ENCODE measurements at regions not wholly inside any gene's neighbourhood (a gene's known extent, or its start where the extent isn't known, plus 50 kb on each side); places are given as distances from the start of the nearest gene placed in this dataset.
A peak's percentile ranks its signal among the peaks of the same experiment; 100 is the strongest.

DNA sequence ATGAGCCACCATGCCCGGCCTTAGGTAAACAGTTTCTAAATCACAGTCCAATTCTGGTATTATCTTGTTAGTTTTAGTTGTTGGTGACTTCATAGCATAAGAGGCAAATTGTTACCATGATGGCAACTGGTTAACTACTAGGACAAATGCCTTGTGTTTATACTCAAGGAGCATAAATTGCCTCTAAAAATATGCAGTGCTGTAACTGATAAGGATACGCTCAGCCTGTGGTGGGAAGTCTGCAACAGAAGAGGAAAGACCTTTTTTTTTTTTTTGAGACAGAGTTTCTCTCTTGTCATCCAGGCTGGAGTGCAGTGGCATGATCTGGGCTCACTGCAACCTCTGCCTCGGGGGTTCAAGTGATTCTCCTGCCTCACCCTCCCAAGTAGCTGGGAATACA is 311.9 kb upstream of the ARGLU1 start:
- no peak for DNase-seq (ENCODE audit: low read depth)

DNA sequence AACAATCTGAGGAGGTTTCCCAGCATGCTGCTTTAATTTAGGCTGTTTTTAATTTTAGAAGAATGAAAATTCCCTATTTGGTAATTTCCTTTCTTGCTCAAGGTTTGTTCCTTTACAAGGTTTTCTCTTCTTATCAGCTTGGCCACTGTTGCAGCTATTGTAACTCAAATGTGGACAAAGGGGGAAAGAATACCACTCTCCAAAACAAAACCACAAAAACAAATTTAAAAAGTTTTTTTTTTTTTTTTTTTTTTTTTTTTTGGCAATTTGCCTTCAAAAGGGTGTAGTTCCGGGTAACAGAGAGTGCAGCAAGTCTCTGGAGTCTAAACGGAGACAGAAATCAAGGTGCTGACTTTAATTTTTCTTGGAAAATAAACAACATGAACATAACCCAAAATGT is 306.4 kb upstream of the ARGLU1 start:
- no peak for DNase-seq (ENCODE audit: low read depth)

DNA sequence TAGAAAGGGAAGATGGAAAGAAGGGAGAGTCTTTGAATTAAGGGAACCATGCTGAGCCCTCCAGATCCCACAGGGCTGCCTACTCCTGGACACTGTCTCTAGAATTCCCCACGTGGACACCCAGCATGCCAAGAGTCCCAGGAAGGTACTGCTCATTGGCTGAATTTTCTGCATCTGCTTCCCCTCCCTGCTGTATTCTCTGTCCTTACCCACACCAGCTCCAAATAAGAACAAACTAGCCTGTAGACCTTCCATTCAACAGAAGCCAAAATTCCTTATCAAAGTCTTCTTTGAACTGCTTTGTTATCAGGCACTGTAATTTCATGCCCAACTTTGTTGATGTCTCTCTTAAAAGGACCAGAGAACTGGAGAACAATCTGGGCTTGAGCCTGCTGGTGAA is 305.9 kb upstream of the ARGLU1 start:
- no peak for DNase-seq (ENCODE audit: low read depth)

DNA sequence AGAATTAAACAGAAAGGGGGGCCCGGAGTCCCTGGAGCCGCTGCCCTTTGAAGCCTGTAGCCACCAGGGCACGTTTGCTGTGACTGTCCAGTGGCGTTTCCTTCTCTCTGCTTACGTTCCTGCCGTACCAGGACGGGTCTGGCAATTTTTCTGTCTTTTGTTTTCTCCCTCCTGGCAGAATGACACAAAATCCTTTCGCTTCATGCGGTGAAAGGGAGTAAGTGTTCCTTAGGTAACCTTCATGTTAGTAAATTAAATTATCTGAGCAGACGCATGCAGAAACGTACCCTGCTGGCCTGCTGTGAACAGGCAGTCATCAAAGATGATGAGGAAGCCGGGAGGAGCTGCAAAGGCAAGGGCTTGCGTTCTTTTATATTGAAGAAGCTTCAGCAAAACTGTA is 299.3 kb upstream of the ARGLU1 start:
- peak; percentile 18 for DNase-seq (ENCODE audit: low read depth)

DNA sequence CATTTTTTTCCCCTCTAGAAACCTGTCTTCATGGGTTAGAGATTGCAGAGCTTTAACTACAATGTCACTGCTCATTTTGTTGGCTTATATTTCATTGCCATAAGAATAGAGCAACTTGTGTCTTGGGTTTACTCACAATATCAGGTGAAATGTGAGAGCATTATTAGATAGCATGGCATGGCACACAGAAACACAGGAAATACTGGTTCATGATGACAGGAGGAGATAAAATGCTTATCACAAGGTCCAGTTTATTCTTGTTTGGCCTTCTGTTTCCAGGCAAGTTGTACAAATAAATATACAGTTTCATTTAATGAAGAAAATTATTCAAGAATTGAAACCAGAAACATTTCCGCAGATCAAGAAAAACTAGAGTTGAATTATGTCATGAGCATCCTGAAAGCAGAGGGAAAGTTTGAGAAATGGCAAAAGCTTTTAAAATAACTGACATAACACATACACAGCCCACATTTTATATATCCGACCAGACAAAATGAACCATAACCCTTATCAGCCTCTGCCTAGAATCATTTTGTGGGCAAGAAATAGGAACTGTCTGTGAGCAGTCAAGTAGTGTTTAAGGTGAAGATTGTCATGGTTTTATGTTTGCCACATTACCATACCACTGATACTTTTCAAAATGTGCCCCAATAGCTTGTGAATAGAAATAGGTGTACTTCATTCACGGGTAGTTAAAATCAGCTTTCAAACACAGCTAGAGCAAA is 297.9 kb upstream of the ARGLU1 start:
- DNase-seq (ENCODE audit: low read depth), result no peak

- no peak for DNase-seq (ENCODE audit: low read depth)
These were observed 291.6 kb upstream of the ARGLU1 start for GRCh38 chr13:106859533-106859904.

- DNase-seq (ENCODE audit: low read depth), result no peak
These were observed 291.1 kb upstream of the ARGLU1 start for GRCh38 chr13:106858903-106859532.

DNA sequence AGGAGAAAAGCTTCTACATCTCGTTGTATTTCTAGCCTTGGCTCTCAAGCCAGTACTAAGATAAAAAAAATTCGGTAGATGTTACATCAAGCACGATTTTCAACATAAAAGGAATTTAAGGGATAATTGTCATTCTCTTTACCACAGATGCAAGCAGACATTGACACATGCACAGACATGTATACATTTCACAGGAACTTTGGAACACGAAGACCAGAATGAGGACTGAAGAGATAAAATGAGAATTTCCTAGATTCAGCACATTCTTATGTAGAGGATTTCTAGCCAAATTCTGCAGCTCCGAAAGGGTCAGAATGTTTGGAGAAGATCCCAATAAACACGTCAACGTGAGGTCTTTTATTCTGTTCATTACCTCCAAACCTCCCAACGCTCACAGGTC is 284.5 kb upstream of the ARGLU1 start:
- no peak for DNase-seq (ENCODE audit: low read depth)

- DNase-seq (ENCODE audit: low read depth), result peak; percentile 38
These were observed 283.2 kb upstream of the ARGLU1 start for GRCh38 chr13:106850973-106851650.

GRCh38 chr13:106846571-106847448 is 278.9 kb upstream of the ARGLU1 start:
- no peak for DNase-seq (ENCODE audit: low read depth)

- no peak for DNase-seq (ENCODE audit: low read depth)
These were observed 268.4 kb upstream of the ARGLU1 start for GRCh38 chr13:106836186-106836802.

DNA sequence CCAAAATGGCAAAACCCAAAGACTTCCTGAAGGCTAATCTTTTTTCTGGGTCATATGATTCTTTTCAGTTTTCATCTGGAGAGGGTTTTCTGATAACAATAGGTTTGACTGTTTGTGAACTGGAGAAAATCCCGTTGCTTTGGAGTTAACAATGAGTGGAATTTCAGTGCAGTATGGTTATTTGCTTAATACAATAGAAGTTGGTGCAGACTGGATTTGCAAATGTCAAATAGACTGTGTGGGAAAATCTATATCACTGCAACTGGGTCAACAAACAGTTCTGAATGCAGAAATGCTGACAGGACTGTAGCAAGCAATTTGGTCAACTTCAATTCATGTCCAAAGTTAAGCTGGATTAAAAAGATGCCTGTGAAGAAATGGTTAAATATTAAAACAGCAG is 267.5 kb upstream of the ARGLU1 start:
- no peak for DNase-seq (ENCODE audit: low read depth)

DNA sequence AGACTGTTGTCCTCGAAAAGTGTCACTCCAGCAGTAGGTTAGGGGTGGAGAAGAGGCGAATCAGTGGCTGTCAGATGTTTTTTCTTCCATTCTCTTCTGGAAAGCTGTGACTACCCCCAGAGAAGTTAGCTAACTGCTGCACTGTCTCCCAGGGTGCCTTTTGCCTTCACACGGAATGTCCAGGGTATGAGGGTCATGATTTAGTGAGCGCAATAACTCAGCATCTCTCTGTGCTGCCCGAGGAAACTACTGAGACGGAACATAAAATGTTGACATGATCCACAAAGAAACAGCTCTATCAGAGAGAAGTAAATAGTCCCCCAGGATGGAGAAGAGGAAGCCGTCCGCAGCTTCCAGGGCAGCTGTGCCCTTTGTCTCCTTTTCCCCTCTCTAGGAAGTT is 254.0 kb upstream of the ARGLU1 start:
- no peak for DNase-seq (ENCODE audit: low read depth)

- no peak for DNase-seq (ENCODE audit: low read depth)
These were observed 251.7 kb upstream of the ARGLU1 start for GRCh38 chr13:106819413-106820180.

DNA sequence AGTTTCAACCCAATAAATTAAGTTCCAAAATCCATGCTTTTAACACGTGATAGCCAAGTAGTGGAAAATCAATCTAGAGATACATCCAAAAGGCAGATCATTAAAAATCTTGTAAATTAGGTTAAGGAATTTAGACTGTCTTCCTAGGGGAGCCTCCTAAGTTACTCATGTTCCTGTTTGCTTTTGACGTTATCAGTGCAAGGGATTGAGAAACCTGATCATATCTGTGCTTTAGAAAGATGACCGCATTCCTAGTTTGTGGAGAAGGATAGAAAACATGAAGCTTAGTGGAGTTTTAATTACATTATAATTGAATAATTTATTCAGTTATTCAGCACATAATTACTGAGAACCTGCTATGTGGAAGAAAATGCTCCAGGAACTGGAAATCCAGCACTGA is 251.0 kb upstream of the ARGLU1 start:
- no peak for DNase-seq (ENCODE audit: low read depth)

DNA sequence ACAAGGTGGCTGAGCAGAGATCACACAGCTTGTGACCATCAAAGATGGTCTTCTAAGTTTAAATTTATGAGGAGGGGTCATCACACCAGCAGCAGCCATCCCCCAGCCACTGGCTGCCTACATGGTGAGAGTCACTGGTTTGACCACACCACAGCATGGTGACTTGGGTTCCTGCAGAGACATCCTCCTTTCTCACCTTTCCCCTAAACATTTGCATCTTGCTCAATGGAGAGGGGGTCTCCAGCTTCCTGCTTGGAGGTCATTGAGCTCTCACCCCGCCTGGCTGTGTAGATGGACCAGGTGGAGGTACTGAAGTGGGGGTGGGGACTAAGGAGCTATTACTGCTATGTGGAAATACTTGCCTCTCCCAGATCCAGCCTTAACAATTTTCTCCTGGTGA is 247.6 kb upstream of the ARGLU1 start:
- no peak for DNase-seq (ENCODE audit: low read depth)

DNA sequence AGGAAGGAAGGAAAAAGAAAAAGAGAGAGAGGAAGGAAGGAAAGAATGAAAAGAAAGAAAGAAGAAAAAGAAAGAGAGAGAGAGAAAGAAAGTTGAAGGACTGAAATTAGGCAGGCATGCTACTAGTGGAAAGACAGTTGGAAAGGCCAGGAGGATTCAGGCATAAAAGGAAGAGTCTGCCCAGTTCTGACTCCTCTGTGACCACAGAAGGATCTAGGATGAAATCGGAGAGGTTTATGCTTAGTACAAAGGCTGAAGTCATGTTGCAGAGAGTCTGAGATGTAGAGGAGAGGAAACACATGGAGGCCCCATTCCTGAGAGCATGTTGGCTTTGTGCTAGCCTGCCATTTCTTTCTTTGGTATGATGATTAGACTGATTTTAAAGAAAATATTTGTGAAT is 246.5 kb upstream of the ARGLU1 start:
- no peak for DNase-seq (ENCODE audit: low read depth)

DNA sequence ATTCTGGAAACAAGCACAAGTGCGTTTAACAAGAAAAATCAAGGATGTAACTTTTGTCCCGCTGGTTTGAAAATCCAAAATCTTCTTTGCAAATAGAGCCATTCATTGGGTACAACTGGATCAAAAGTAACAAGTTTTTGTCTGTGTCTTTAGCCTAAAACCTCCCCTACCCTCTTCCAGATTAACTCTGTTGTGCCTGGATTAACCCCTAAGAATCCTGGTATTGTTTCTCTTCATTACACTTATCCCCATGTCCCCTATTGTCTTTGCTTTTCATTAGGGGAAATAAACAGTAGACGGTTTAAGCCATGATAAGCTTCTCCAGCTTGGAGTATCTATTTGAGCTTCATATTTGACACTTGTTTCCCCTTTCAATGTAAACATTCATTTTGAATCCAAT is 242.1 kb upstream of the ARGLU1 start:
- DNase-seq (ENCODE audit: low read depth), result no peak

GRCh38 chr13:106804991-106805390 is 237.1 kb upstream of the ARGLU1 start:
- DNase-seq (ENCODE audit: low read depth), result no peak

DNA sequence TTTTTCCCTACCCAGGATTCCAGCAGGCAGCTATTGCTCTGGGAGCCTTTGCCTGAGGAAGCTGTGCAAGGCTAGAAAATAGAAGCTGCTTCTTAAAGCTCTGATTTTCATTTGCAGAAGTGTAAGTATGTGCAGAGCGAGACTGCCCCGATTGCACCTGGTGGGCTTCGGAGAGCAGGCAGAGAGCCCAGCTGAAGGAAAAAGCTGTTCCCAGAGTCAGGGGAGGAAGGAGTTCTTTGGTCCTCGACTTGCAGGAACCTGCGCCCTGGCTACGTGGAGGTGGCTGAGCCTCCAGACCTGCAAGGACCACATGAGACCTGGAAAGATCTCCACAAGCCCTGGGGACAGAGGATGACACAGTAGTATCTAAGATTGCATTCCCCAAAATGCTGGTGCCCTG is 235.0 kb upstream of the ARGLU1 start:
- no peak for DNase-seq (ENCODE audit: low read depth)

DNA sequence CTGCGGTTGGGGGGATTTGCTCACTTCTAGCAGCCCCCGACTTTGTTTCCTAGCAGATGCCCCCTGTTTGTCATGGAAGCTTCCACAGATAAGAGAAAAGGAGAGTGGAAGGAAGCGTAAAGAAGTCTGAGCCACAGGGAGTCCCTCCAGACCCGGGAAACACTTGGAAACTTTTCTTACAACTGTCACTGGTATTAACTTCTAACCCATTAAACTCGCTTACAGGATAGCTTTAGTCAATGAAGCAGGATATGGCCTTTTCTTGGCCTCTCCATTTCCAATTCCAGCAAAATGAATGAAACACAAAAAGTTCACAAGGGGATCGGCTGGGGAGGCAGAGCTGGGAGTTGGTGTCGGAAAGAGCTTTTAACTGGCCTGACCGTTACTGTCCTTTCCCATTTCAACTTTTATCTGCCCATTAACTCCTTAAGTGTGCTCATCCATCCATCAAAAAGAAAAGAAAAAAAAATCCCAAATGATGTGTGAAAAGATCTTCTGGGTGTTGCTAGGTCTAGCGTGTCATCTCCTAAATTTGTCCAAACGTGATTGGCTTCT is 231.9 kb upstream of the ARGLU1 start:
- no peak for DNase-seq (ENCODE audit: low read depth)
